IPS DF 4.7 (cell line): ENCODE measurements at regions not wholly inside any gene's neighbourhood (a gene's known extent, or its start where the extent isn't known, plus 50 kb on each side); places are given as distances from the start of the nearest gene placed in this dataset.
"Not testable (repeated sequence)": the region's sequence is repeated elsewhere in the genome, so short reads cannot be mapped to it uniquely, and the experiment has no call there.

ENCODE experiments used
- DNase-seq: peaks from one replicate; pipeline ENCODE4 v3.0.0-alpha.2; 2013; ENCODE audit warnings: low spot score; ENCODE audit errors: extremely low read depth

DNA sequence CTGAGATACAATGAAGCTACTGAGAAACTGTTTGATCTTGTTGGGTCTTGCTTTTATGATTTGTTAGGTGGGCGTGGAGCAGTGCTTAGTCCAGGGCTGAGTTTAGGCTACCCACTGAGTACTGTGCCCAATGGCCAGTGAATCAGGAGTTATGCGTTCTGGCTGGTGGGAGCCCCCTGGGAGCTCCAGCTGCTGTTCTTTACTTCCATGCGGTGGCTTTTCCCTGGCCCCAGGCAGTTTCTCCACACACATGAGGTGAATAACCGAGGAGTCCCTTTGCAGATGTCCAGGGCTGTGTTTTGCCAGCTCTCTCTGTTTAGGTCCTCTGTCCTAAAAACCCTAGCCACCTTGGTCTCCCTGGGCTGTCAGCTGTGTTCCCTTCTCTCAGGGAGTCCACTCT is 106.5 kb downstream of the KLF13 start:
- DNase-seq: no peak

DNA sequence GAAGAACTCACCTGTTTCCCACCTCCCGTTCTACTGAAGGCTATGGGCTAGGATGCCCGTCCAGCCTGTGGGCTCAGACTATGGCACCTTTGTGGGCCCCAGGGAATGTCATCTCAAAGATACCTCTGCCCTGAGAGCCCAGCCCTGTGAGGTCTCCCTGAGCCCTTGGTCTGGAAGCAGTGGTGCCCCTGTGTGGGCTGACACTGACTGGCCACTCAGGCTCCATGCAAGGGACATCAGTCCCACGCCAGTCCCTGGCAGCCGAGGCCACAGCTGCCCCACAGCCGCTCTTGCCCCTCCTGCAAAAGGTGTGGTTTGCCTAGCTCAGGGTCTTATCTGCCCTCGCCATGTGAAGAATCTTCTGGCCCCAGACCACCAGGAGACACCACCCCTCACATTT is 106.9 kb downstream of the KLF13 start:
- DNase-seq: no peak

DNA sequence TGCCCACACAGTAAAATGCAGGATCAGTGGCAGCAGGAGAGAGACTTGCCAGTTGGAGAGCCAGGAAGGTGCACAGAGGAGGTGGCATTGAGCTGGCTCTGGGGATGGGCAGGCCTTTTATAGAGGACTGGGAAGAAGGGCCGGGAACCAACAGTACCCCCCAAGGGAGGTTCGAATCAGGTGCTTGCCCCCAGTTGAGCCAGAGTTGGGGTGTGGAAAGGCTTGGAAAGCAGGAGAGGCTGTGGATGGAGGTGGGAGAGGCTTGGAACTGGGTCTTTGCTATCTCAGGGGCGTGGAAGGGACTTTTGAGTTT is 107.6 kb downstream of the KLF13 start:
- no peak for DNase-seq

DNA sequence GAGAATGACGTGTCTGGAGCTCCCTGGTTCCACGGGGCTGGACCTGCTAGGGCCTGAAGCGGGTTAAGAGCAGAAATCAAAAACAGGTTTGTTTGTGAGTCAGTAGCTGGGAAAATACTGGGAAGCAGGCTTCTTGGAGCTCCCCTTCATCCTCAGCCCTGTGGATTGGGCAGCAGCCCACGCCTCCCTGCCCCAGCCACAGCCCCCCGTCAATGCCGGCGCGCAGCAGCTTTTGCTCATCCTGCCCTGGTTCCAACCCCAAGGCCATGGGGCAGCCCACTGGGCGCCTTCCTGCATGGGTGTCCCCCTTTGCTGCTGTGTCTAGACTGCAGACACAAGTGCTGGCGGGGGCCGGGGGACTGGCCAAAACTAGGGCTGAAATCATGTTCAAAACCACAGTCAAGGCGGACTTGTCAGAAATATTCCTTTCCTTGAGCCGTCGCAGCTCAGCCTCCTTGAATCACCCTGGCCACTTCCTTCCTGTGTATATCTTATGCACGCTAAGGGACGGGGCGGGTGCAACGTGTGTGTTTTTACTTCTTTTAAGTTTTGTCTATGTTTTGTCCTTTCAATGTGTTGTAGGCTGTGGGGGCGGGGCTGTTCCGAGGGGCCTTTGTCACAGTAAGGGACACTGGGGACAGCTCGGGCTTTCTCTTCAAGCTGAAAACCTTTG is 108.1 kb downstream of the KLF13 start:
- DNase-seq: no peak

DNA sequence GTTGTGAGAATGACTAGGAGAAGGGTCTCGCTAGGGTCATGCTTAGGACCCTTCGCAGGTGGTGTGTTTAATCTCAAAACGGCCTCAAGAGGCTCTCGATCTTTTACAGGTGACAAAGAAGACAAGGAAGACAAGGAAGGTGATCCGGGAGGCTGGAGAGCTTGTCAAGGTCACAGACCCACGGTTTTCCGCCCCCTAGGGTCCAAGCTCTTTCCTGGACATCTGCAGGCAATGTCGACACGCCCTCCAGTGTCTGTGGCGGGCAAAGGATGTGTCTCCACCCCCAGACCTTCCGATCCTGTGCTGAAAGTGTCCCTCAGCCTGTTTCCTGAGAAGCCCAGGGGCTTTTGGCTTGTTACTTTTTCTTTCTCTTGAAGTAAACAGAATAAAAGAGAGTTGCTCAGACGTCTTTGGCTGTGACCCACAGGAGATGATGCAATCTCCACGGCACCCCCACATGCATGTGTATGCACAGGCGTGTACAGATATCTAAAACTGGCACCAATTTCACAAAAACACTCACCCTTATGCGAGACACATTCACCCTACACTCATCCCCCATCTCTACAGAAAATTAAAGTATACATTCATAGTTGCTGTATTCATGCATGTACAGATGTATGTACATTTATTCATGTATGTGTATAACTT is 108.8 kb downstream of the KLF13 start:
- peak; percentile 88 for DNase-seq

DNA sequence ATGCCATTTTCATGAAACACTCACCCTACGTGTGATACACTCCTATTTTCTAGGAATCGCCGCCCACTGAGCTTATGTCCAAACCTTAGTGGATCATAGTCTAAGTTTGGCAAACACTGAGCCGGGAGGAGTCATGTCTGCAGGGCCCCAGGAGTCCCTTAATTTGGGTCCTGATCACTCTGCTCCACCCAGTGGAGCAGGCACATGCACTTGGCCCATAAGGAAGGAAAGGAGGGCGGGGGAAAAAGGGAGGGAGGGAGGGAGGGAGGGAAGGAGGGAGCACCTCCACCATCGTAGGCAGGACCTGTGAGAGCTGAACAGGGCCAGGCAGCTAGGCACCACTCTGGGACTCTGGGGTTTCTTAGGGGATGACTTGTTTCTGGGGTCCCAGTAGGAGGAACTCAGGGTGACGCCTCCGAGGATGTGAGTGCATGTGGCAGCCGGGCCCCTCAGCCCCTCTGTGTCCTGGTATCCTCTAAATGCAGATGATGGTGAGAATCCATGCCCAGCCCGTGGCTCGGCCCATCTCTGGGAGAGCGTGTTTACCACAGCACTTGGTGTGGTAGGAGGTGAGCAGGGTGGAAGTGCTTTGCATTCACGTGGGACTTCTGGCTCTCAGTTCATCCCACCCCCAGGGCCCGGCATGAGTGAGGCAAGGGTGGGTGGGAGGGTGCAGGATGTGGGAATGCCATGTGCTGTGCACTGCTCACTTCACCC is 109.4 kb downstream of the KLF13 start:
- no peak for DNase-seq

DNA sequence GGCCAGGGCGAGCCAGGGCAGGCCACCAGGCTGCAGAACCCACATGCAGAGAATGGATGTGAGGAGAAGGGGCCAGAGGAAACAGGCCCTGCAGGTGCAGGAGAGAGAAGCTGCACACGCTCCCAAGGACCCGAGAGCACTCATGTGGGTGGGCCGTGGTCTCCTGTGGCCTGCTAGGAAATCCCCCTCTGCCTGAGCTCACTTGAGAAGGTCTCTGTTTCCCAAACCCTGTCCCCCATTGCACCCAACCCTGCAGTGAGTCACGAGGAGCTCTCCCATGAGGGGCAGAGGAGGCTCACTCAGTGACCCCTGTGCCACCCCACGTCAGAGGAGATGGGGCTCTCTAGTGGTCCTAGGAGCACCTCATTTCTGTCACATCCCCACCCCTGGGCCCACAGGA is 111.1 kb downstream of the KLF13 start:
- DNase-seq: no peak

DNA sequence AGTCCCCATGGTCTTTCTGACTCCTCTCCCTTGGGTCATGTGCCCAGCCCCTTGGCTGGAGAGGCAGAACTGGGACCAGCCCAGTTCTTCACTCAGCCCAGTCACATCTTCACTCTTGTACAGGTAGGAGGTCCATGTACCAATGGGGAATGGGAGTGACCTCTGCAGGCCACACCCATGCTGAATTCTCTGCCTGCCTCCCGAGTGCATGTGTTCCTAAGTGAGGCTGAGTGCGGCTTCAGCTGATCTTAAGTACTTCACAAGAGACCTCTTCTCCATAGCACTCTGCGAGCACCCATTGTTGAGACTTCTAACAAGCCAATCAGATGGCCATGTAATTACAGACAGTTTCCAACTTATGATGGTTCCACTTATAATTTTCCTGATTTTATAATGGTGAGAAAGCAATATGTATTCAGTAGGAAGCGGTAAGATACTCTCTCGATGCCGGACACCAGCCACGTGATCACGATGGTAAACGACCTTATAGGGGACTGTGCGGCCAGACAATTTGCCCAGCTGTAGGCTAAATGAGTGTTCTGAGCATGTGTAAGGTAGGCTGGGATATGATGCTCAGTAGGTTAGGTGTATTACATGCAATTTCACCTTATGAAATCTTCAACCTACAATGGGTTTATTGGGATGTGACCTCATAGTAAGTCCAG is 112.1 kb downstream of the KLF13 start:
- DNase-seq: no peak

DNA sequence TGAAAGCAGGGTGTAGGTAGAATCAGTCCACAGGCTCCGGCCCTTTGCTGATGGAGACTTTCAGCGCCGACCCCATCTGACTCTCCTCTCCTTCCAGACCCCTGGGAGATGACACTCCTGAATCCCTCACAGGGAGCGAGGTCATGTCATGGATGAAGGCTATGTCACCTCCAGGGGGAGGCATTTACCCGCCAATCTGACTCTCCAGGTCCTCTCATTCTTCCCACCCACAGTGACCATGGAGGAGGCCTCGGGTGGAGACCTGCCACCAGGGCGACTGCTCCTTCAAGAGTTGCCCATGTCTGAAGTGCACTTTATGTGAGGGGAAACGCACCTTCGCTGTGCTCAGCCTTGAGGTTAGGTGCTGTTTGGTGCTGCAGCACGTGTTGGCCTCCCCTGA is 112.7 kb downstream of the KLF13 start:
- DNase-seq: no peak

DNA sequence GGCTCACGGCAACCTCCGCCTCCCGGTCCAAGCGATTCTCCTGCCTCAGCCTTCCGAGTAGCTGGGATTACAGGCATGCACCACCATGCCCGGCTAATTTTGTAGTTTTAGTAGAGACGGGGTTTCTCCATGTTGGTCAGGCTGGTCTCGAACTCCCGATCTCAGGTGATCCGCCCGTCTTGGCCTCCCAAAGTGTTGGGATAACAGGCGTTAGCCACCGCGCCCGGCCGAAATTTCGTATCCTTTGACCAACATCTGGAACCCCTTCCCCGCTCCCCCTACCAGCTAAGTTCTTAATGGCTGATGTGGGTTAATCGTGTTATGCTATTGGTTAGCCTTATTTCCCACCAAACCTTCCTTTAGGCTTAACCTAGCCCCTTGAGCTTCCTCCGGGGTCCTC is 113.6 kb downstream of the KLF13 start:
- DNase-seq: not testable (repeated sequence)

DNA sequence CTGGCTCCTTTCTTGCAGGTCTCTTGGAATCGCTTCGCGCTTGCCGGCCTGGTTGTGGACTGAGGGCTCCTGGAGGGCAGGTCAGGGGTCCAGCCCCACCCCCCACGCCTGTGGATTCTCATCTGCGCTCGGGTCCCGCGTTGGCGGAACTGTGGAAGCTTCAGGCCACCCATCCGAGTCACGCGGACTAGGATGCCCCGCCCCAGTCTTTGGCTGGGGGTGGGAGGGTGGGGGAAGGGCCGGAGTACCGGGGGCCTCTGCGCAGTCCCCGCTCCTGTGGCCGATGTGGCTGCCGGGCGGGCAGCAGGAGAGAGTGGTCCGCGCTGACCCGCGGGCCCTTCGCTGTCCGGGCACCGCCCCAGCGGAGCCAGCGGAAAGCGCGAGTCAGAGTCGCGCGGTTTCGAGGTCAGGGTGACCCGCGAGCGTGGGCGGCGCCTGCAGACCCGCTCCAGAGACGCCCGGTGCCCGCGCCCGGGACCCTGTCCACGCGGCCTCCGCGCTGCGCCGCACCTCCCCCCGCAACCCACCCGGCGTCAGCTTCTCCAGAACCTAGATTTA is 114.2 kb downstream of the KLF13 start:
- no peak for DNase-seq

DNA sequence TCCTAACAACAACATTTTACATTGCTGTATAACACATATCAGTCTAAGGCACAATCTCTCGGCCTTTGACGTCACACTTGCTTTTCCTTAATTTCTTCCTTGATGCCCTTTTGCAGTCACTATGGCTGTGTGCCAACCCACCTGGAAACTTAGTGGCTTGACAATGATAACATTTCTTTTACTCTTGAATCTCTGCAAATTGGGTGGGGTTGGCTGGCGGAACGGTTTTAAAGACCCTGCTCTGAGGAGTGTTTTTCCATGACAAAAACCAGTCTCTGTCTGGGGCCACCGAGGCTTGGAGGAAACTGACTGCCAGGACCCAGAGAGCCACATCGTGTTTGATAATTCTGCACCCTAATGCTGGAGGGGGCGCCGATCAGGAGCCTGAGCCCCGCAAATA is 115.6 kb downstream of the KLF13 start:
- no peak for DNase-seq

DNA sequence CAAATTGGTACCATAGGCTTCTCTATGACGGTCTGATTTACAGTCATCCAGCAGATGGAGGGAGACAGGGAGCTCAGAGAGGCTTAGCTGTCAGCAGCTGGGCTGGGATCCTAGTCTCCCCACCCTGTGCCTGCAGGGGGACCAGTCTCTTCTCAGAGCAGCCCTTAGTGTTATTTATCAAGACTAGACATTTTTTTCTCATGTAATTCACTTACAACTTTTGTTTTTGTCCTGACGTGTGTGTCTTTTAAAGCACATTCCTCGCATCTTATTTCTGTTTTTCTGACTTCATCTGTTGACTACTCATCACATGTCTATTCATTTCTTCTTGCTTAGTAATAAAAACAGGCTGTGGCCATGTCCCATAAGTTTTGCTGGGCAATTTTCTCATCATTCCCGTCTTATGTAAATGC is 116.1 kb downstream of the KLF13 start:
- no peak for DNase-seq

DNA sequence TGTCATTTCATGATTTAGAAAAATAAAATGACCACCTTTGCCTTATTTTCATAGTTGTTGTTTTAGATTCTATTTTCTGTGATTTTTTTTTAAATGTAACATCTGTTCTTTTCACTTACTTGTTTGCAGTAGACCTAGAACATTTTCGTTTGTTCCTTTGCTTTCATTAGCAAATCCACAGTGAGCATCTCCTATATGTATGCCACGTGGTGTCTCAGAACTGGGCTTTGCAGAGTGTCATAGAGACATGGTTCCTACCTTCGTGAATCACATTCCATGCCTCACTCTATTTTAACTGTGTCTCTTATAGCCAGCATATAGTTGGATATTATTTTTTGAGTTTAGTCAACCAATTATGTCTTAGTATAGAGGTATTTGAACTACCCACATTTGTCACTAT is 118.2 kb downstream of the KLF13 start:
- DNase-seq: no peak

DNA sequence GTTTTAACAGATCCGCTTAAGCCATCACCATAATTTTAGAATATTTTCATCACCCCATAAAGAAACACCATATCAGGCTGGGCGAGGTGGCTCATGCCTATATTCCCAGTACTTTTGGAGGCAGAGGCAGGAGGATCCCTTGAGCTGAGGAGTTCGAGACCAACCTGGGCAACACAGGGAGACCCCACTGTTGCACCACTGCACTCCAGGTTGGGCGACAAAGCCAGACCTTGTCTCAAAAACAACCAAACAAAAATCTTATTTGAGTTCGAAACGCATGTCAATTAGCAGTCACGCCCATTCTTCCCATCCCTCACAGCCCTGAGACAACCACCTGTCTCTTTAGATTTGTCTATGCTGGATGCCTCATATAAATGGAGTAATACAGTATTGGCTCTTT is 119.9 kb downstream of the KLF13 start:
- no peak for DNase-seq

DNA sequence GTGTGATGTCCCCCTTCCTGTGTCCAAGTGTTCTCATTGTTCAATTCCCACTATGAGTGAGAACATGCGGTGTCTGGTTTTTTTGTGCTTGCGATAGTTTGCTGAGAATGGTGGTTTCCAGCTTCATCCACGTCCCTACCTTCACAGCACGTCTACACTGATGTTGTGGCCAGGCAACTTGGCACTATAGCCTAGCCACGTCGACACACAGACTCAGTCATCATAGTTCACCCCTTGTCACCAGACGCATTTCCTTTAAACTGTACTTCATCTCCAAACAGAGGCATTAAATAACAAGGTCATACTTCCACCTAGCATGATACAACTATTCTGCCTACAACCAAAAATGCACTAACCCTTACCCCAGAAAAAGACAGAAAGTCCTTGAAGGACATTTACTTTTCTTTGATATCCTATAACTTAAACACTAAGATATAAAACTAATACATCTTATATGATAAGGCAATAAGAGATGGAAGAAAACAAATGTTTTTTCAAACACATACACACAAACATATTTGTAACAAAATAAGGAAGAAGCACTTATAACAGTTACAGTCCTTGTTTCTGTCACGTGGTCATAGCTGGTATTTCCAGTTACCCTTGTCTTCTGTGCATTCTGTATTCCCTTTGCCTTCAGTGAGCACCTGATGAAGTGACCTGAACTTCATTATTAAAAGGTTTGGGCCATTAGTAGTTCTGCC is 121.4 kb downstream of the KLF13 start:
- no peak for DNase-seq

DNA sequence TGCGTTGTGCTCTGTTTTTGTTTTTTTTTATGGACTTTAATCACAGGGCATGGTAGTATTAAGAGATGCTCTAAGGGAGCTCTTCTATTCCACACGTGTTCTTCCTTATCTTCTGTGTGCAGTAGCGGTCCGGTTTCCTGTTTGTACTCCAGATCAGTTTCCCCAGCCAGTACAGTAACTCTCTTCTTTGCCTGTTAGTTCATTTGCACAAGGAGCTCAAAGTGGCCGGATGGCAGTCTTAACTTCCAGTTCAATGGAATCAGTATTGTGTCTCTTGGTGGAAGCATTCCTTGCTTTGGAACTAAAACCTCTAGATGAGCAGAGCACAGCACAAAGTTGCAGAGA is 122.0 kb downstream of the KLF13 start:
- no peak for DNase-seq

DNA sequence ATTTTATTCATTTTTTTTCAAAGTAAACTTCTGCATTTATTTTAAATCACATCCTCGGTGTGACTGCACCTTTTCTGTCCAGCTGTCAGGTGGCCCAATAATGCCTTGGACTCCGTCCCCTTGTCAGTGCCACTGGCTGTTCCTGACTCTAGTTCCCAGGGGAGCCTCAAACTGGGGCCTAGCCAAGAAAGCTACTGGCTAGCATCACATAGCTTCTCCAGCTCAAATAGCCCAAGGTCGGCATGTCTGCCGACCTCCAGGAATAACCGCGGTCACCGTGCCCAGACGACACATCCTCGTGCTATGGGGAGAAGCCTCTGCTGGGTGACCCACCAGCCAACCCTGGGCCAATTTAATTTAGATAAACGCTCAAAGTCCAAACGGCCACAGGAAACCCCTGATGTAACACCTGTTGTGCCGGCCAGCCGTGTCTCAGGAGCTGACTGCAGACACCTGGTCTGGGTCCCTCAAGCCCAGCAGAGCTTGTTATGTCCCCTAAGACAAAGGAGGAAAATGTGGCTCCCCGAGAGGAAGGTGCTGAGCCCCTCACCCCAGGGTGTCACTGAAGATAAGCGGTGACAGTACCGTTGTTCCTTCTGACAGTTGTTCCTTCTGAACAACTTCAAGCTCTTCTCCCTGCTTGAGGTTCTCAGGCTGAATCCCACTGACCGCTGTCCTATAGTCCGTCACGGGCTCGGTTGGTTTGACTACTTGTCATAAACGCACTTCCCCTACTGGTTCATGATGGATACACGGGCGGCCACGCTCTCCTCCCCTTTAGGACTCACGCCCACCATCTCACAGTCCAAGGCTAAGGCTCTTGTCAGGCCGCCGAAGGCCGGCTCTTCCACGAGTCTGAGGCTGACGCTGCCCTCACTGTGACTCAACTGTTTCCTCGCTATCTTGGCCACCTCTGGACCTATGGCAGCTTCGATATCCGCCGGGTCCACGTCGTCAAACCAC is 126.2 kb downstream of the KLF13 start:
- no peak for DNase-seq

DNA sequence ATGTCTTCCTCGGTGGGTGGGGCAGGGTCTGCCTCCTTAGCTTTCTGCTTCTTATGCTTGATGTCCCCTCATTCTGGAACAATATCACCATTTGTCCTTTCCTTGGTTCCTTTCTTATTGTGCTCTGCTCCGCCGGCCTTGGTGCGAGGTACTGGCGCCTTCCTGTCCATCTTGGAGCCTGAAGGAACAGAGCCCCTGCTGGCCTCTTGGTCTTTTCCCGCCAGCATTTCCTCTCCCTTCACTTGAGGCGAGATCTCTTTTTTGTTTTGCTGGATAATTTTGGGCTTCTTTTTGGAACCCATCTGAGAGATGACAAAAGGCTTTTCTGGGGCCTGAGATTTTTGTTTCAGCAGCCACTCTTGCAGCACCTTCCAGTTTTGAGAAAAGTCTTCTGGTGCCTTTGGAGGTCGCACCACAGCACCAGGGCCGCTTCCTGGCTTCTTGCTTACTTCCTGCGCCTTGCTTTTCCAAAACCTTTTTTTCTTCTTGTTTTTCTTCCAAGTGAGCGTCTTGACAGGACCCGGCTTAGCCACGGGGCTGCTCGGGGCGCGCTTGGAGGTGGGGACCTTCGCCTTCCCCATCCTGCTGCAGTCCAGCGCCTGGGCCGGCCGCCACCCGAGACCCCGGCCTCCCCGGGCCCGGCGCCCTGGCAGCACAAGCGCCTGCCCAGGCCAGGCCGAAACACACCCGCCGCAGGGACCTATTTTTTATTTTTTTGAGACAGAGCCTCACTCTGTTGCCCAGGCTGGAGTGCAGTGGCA is 127.1 kb downstream of the KLF13 start:
- no peak for DNase-seq

DNA sequence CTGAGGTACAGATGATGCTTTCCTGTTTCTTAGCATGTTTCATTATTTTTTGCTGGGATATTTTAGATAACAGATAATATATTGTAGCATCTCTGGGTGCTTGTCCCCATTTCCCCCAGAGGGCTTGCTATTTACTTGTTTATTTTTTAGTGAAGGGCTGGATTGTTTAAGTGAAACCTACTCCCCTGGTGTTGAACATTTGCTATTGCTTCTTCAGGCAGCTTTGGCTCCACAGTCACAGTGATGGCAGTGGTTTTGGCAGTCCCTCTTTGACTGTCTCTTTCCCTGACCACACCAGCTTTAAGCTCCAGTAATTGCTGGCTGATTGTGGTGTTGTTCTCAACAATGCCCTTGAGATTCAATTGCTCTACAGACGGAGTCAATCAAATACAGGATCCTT is 128.9 kb downstream of the KLF13 start:
- DNase-seq: no peak
